ENCODE measurements at regions not wholly inside any gene's neighbourhood (a gene's known extent, or its start where the extent isn't known, plus 50 kb on each side); places are given as distances from the start of the nearest gene placed in this dataset.

DNA sequence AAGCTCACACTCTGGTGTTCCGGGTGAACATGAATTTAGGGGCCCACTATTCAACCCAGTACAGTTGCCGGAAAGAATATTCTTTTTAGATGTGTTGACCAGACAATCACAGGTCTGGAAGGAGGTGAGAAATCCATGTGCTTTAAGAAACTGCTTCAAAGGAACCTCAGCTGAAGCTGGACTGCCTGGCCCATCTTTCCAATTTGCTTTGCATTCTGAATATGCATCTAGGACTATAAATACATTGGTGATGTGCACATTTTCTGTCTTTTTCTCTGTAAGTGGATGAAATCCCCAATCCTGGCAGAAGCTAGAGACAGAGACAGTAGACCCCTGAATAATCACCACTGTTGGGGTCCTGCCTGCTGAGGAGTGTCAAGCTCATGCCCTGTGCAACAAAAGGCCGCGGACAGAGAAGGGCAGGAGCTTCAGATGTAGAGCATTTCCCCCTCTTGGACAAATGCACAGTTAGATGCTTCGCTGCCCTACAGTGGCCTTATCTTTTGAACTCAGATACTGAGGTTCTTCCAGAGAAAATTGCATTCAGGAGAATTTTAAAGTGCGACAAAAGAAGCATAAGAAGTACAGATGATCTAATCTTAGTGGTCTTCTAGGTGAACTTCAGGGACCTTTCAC, 368.3 kb downstream of the SFMBT2 start:
- TF ChIP-seq, protein P1, sequence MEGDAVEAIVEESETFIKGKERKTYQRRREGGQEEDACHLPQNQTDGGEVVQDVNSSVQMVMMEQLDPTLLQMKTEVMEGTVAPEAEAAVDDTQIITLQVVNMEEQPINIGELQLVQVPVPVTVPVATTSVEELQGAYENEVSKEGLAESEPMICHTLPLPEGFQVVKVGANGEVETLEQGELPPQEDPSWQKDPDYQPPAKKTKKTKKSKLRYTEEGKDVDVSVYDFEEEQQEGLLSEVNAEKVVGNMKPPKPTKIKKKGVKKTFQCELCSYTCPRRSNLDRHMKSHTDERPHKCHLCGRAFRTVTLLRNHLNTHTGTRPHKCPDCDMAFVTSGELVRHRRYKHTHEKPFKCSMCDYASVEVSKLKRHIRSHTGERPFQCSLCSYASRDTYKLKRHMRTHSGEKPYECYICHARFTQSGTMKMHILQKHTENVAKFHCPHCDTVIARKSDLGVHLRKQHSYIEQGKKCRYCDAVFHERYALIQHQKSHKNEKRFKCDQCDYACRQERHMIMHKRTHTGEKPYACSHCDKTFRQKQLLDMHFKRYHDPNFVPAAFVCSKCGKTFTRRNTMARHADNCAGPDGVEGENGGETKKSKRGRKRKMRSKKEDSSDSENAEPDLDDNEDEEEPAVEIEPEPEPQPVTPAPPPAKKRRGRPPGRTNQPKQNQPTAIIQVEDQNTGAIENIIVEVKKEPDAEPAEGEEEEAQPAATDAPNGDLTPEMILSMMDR (IDR thresholded peaks at IDR 0.05; ENCODE audit: low read length) = no peak
- no peak for TF ChIP-seq EZH2 (IDR thresholded peaks at IDR 0.05; ENCODE audit: borderline replicate concordance, low read length)
